WTC11 (cell line): ENCODE measurements at regions not wholly inside any gene's neighbourhood (a gene's known extent, or its start where the extent isn't known, plus 50 kb on each side); places are given as distances from the start of the nearest gene placed in this dataset.

ENCODE experiments used
- ATAC-seq: fragments of 200-7000 bp; cut with Tn5 transposase; 2 replicates; pipeline ENCODE4 v1.10.0; 2021; ENCODE audit warnings: mild to moderate bottlenecking, moderate library complexity
- CTCF ChIA-PET: fragments of 300-600 bp; sonication (Branson Sonifier 250); formaldehyde crosslinking; loops from one replicate; lab custom pipeline; 2021; ENCODE audit warnings: antibody characterized with exemption; lab: Charles Lee
- POLR2A ChIA-PET: fragments of 350-600 bp; sonication (Branson Sonifier 250); formaldehyde crosslinking; loops from one replicate; lab custom pipeline; 2021; ENCODE audit warnings: antibody characterized with exemption; lab: Charles Lee
- DNase-seq: peaks from one replicate; pipeline ENCODE4 v3.0.0; 2021; ENCODE audit warnings: low spot score
- H3K27ac Mint-ChIP-seq: 2 replicates; pipeline ENCODE4 v1.8.0; 2021; ENCODE audit warnings: mixed read lengths
- H3K27me3 Mint-ChIP-seq: 2 replicates; pipeline ENCODE4 v1.8.0; 2021; ENCODE audit warnings: low read depth, mild to moderate bottlenecking, moderate library complexity, mixed read lengths
- H3K36me3 Mint-ChIP-seq: 2 replicates; pipeline ENCODE4 v1.8.0; 2021; ENCODE audit warnings: mixed read lengths
- H3K4me1 Mint-ChIP-seq: 2 replicates; pipeline ENCODE4 v1.8.0; 2022; ENCODE audit warnings: mixed read lengths
- H3K4me3 Mint-ChIP-seq: 2 replicates; pipeline ENCODE4 v1.8.0; 2021; ENCODE audit warnings: mild to moderate bottlenecking, moderate library complexity, mixed read lengths
- H3K9me3 Mint-ChIP-seq: 2 replicates; pipeline ENCODE4 v1.8.0; 2021; ENCODE audit warnings: mixed read lengths
- ATF1 ChIP-seq: sonication (generic); formaldehyde crosslinking; IDR thresholded peaks from 2 replicates; pipeline ENCODE4 v1.8.1; 2023; ENCODE audit warnings: mild to moderate bottlenecking, moderate library complexity, missing genetic modification reagents
- ATF3 ChIP-seq: sonication (generic); formaldehyde crosslinking; conservative IDR thresholded peaks from 2 replicates; pipeline ENCODE4 v1.8.1; 2022; ENCODE audit warnings: mild to moderate bottlenecking, missing genetic modification reagents
- ATF6 ChIP-seq: sonication (generic); formaldehyde crosslinking; IDR thresholded peaks from 2 replicates; pipeline ENCODE4 v1.8.1; 2023; ENCODE audit warnings: mild to moderate bottlenecking, missing genetic modification reagents
- CDX4 ChIP-seq: fragments of 250-450 bp; sonication (Bioruptor Pico); IDR thresholded peaks from 2 replicates; pipeline ENCODE4 v1.9.0; 2021; ENCODE audit warnings: moderate library complexity, mild to moderate bottlenecking, inconsistent platforms, borderline replicate concordance
- ETV6 ChIP-seq: sonication (generic); formaldehyde crosslinking; IDR thresholded peaks from 2 replicates; pipeline ENCODE4 v1.8.1; 2022; ENCODE audit warnings: mild to moderate bottlenecking, missing genetic modification reagents
- FOXP1 ChIP-seq: sonication (generic); formaldehyde crosslinking; IDR thresholded peaks from 2 replicates; pipeline ENCODE4 v1.8.0; 2022; ENCODE audit warnings: missing genetic modification reagents, mild to moderate bottlenecking, moderate library complexity, borderline replicate concordance
- HMGXB4 ChIP-seq: sonication (generic); formaldehyde crosslinking; IDR thresholded peaks from 2 replicates; pipeline ENCODE4 v1.8.1; 2023; ENCODE audit warnings: mild to moderate bottlenecking, moderate library complexity, missing genetic modification reagents
- MAX ChIP-seq: sonication (generic); formaldehyde crosslinking; IDR thresholded peaks from 2 replicates; pipeline ENCODE4 v1.8.0; 2022; ENCODE audit warnings: mild to moderate bottlenecking, missing genetic modification reagents
- MLX ChIP-seq: sonication (generic); formaldehyde crosslinking; IDR thresholded peaks from 2 replicates; pipeline ENCODE4 v1.8.1; 2023; ENCODE audit warnings: mild to moderate bottlenecking, missing genetic modification reagents, moderate library complexity
- MYBL2 ChIP-seq: sonication (generic); formaldehyde crosslinking; IDR thresholded peaks from 2 replicates; pipeline ENCODE4 v1.8.1; 2023; ENCODE audit warnings: mild to moderate bottlenecking, moderate library complexity, missing genetic modification reagents
- NR2C2 ChIP-seq: sonication (generic); formaldehyde crosslinking; IDR thresholded peaks from 2 replicates; pipeline ENCODE4 v1.8.0; 2022; ENCODE audit warnings: mild to moderate bottlenecking, missing genetic modification reagents
- PRDM15 ChIP-seq: sonication (generic); formaldehyde crosslinking; IDR thresholded peaks from 2 replicates; pipeline ENCODE4 v1.8.0; 2022; ENCODE audit warnings: missing genetic modification reagents
- SOX15 ChIP-seq: fragments of 250-450 bp; sonication (Bioruptor Pico); IDR thresholded peaks from 2 replicates; pipeline ENCODE4 v1.9.0; 2021; ENCODE audit warnings: mild to moderate bottlenecking
- ZBTB43 ChIP-seq: sonication (generic); formaldehyde crosslinking; IDR thresholded peaks from 2 replicates; pipeline ENCODE4 v1.8.1; 2023; ENCODE audit warnings: mild to moderate bottlenecking, missing genetic modification reagents
- ZNF138 ChIP-seq: sonication (generic); formaldehyde crosslinking; conservative IDR thresholded peaks from 2 replicates; pipeline ENCODE4 v1.8.1; 2022; ENCODE audit warnings: mild to moderate bottlenecking, moderate library complexity, missing genetic modification reagents
- ZNF317 ChIP-seq: sonication (generic); formaldehyde crosslinking; IDR thresholded peaks from 2 replicates; pipeline ENCODE4 v1.8.1; 2023; ENCODE audit warnings: low read depth, mild to moderate bottlenecking, moderate library complexity, missing genetic modification reagents, borderline replicate concordance
- ZNF396 ChIP-seq: fragments of 250-450 bp; sonication (Bioruptor Pico); IDR thresholded peaks from 2 replicates; pipeline ENCODE4 v1.8.0; 2021; ENCODE audit warnings: mild to moderate bottlenecking, moderate library complexity, borderline replicate concordance
- ZNF416 ChIP-seq: fragments of 250-450 bp; sonication (Bioruptor Pico); IDR thresholded peaks from 2 replicates; pipeline ENCODE4 v1.9.0; 2021; ENCODE audit warnings: mild to moderate bottlenecking, inconsistent platforms
- ZNF532 ChIP-seq: fragments of 250-450 bp; sonication (Bioruptor Pico); IDR thresholded peaks from 2 replicates; pipeline ENCODE4 v1.9.0; 2021; ENCODE audit warnings: mild to moderate bottlenecking, borderline replicate concordance

GRCh38 chr5:57642066-57642465 is 159.5 kb upstream of the ACTBL2 start (continued):
- no peak for TF ChIP-seq PRDM15 (CRISPR knock-in tag)
- TF ChIP-seq ZNF396 (CRISPR knock-in tag) = no peak
- TF ChIP-seq ZBTB43 = no peak
- no peak for TF ChIP-seq ETV6 (CRISPR knock-in tag)
- TF ChIP-seq MYBL2 = no peak
- TF ChIP-seq ZNF532 (CRISPR knock-in tag) = no peak
- TF ChIP-seq, all 79 proteins: peak for 0

GRCh38 chr5:57635146-57635777 is 152.7 kb upstream of the ACTBL2 start:
- CTCF ChIA-PET = interaction anchor here (1.3 to 2.9 kb wide), 2 partner anchors 15 kb away, joined by 6 to 12 read pairs; no protein-coding TSS in a partner anchor
- TF ChIP-seq CDX4 (CRISPR knock-in tag) = no peak
- no peak for TF ChIP-seq ATF3 (CRISPR knock-in tag)
- no peak for TF ChIP-seq ZNF138
- no peak for TF ChIP-seq ATF6 (CRISPR knock-in tag)
- no peak for TF ChIP-seq FOXP1
- no peak for TF ChIP-seq ZNF317 (CRISPR knock-in tag)
- no peak for TF ChIP-seq SOX15 (CRISPR knock-in tag)
- TF ChIP-seq ATF1 = no peak
- no peak for TF ChIP-seq MAX (CRISPR knock-in tag)
- TF ChIP-seq ZNF416 = no peak
- TF ChIP-seq HMGXB4 (CRISPR knock-in tag) = no peak
- no peak for TF ChIP-seq NR2C2 (CRISPR knock-in tag)
- no peak for TF ChIP-seq MLX (CRISPR knock-in tag)

More at GRCh38 chr5:57635146-57635777, 152.7 kb upstream of the ACTBL2 start:
- Mint-ChIP-seq H3K27me3 (no peaks in the 10 kb centered on the region; the same call in 1 of the 2 replicates), H3K36me3 (no peaks in the 10 kb centered on the region), H3K9me3 (peaks cover under 1% of the 10 kb centered on the region; the same call in 1 of the 2 replicates), H3K27ac (no peak overlapping the region), H3K4me3 (no peak overlapping the region), H3K4me1 (0 out of 2 replicates have a peak, but pooled peaks cover 4% of the 10 kb centered on the region)
- DNase-seq (no peak), ATAC-seq (no peak)
- POLR2A ChIA-PET = no interaction called here
